SK-N-SH treated with all-trans-retinoic acid at 6 μM for 48 hours (cell line): ENCODE measurements at regions not wholly inside any gene's neighbourhood (a gene's known extent, or its start where the extent isn't known, plus 50 kb on each side); places are given as distances from the start of the nearest gene placed in this dataset.

Source experiments
- CREB5 ChIP-seq: fragments of 250-450 bp; sonication (Bioruptor Pico); IDR thresholded peaks from 2 replicates; pipeline ENCODE4 v1.5.1; 2020; ENCODE audit warnings: low read depth, mild to moderate bottlenecking, moderate library complexity
- CSDC2 ChIP-seq: fragments of 250-450 bp; sonication (Bioruptor Pico); IDR thresholded peaks from 2 replicates; pipeline ENCODE4 v1.5.0; 2020; ENCODE audit warnings: mild to moderate bottlenecking, moderate library complexity
- PATZ1 ChIP-seq: fragments of 250-450 bp; sonication (Bioruptor Pico); IDR thresholded peaks from 2 replicates; pipeline ENCODE4 v1.8.0; 2020; ENCODE audit warnings: mild to moderate bottlenecking, moderate library complexity, borderline replicate concordance
- TCF4 ChIP-seq: fragments of 250-450 bp; sonication (Bioruptor Pico); IDR thresholded peaks from 2 replicates; pipeline ENCODE4 v1.8.0; 2021; ENCODE audit warnings: mild to moderate bottlenecking, moderate library complexity, borderline replicate concordance
- TSHZ2 ChIP-seq: fragments of 250-450 bp; sonication (Bioruptor Pico); IDR thresholded peaks from 2 replicates; pipeline ENCODE4 v1.5.0; 2020; ENCODE audit warnings: mild to moderate bottlenecking, moderate library complexity
- ZFP30 ChIP-seq: fragments of 450-650 bp; formaldehyde crosslinking; IDR thresholded peaks from 2 replicates; pipeline ENCODE4 v1.5.0; 2022; ENCODE audit warnings: mild to moderate bottlenecking, moderate library complexity
- ZNF70 ChIP-seq: fragments of 450-650 bp; formaldehyde crosslinking; IDR thresholded peaks from 2 replicates; pipeline ENCODE4 v1.5.0; 2020; ENCODE audit warnings: mild to moderate bottlenecking, moderate library complexity

GRCh38 chr7:130974169-130974568 is 240.2 kb upstream of the KLF14 start:
- TF ChIP-seq PATZ1 (CRISPR knock-in tag), result no peak
- no peak for TF ChIP-seq CREB5 (CRISPR knock-in tag)
- no peak for TF ChIP-seq ZFP30 (CRISPR knock-in tag)
- TF ChIP-seq ZNF70, result no peak
- no peak for TF ChIP-seq CSDC2 (CRISPR knock-in tag)
- no peak for TF ChIP-seq TSHZ2 (CRISPR knock-in tag)
- TF ChIP-seq TCF4 (CRISPR knock-in tag), result no peak
